ENCODE measurements at regions not wholly inside any gene's neighbourhood (a gene's known extent, or its start where the extent isn't known, plus 50 kb on each side); places are given as distances from the start of the nearest gene placed in this dataset.

DNA sequence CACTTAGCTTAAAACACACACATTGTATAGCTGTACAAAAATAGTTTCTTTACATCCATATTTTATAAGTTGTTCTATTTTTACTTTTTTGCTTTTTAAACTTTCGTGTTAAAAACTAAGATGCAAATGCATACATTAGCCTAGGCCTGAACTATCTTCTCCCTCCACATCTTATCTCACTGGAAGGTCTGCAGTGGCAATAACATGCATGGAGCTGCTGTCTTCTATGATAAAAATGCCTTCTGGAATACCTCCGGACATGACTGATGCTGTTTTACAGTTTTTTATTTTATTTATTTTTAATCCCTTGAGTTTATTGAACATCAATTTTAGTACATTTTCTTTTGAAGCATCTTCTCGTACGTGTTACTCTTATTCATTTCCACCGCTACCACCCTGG is 112.3 kb upstream of the TSPAN8 start:
- WGBS (ENCODE audit: extremely low coverage, insufficient coverage, insufficient read length), result no CpG with 5 or more reads among the region's 5 CpGs
- no peaks in the 10 kb centered on the region for H3K79me1 ChIP-seq (ENCODE audit: low read length)
- H3K79me2 ChIP-seq (ENCODE audit: control insufficient read depth, insufficient read depth, low read length, poor library complexity), result no peaks in the 10 kb centered on the region
- H3K9ac ChIP-seq (ENCODE audit: low read length), result no peak overlapping the region
- H3K4ac ChIP-seq (ENCODE audit: low read depth, low read length), result no peak overlapping the region
- no peak overlapping the region for H2BK5ac ChIP-seq (ENCODE audit: low read depth, low read length, poor library complexity)
- no peaks in the 10 kb centered on the region for H3K4me1 ChIP-seq (ENCODE audit: control insufficient read depth in 1 of 2, insufficient read depth in 2 of 2, low read length in 2 of 2)
- no peak overlapping the region for H4K91ac ChIP-seq (ENCODE audit: low read depth, low read length)
- no peak overlapping the region for H4K12ac ChIP-seq (ENCODE audit: low read depth, low read length)
- H3K4me3 ChIP-seq (ENCODE audit: low read depth, low read length), result no peak overlapping the region
- no peaks in the 10 kb centered on the region for H3K9me3 ChIP-seq (ENCODE audit: insufficient read depth, low read depth, low read length)
- H2BK12ac ChIP-seq (ENCODE audit: low read length), result no peak overlapping the region
- H2BK120ac ChIP-seq (ENCODE audit: insufficient read depth, low read length, poor library complexity), result no peak overlapping the region
- no peak overlapping the region for H3K14ac ChIP-seq (ENCODE audit: low read length)
- H2AK5ac ChIP-seq (ENCODE audit: low read length), result no peak overlapping the region
- no peak for DNase-seq
- H2AFZ ChIP-seq (ENCODE audit: insufficient read depth, low read length, poor library complexity), result no peak overlapping the region
- no peak overlapping the region for H3K18ac ChIP-seq (ENCODE audit: low read length)
- H3K23ac ChIP-seq (ENCODE audit: low read length), result no peak overlapping the region
- H3K27ac ChIP-seq (ENCODE audit: low read depth, low read length), result no peak overlapping the region
- no peak overlapping the region for H4K8ac ChIP-seq (ENCODE audit: low read depth, low read length)
- no peaks in the 10 kb centered on the region for H3K36me3 ChIP-seq (ENCODE audit: control insufficient read depth in 1 of 2, insufficient read depth in 2 of 2, low read length in 2 of 2)
- no peaks in the 10 kb centered on the region for H3K27me3 ChIP-seq (ENCODE audit: insufficient read depth, low read length)
- H3K4me2 ChIP-seq (ENCODE audit: low read length), result no peak overlapping the region

- Histone ChIP-seq H2AK5ac (ENCODE audit: low read length) (no peak overlapping the region), H3K9me3 (ENCODE audit: insufficient read depth, low read depth, low read length) (no peaks in the 10 kb centered on the region), H3K4me1 (ENCODE audit: control insufficient read depth in 1 of 2, insufficient read depth in 2 of 2, low read length in 2 of 2) (no peaks in the 10 kb centered on the region), H2BK12ac (ENCODE audit: low read length) (no peak overlapping the region), H3K36me3 (ENCODE audit: control insufficient read depth in 1 of 2, insufficient read depth in 2 of 2, low read length in 2 of 2) (no peaks in the 10 kb centered on the region), H3K27ac (ENCODE audit: low read depth, low read length) (no peak overlapping the region), H2BK5ac (ENCODE audit: low read depth, low read length, poor library complexity) (no peak overlapping the region), H3K27me3 (ENCODE audit: insufficient read depth, low read length) (no peaks in the 10 kb centered on the region), H3K4me2 (ENCODE audit: low read length) (no peak overlapping the region), H3K14ac (ENCODE audit: low read length) (no peak overlapping the region), H3K23ac (ENCODE audit: low read length) (no peak overlapping the region), H3K79me1 (ENCODE audit: low read length) (no peaks in the 10 kb centered on the region), H3K4ac (ENCODE audit: low read depth, low read length) (no peak overlapping the region), H2BK120ac (ENCODE audit: insufficient read depth, low read length, poor library complexity) (no peak overlapping the region), H3K18ac (ENCODE audit: low read length) (no peak overlapping the region), H4K91ac (ENCODE audit: low read depth, low read length) (no peak overlapping the region), H3K4me3 (ENCODE audit: low read depth, low read length) (no peak overlapping the region), H2AFZ (ENCODE audit: insufficient read depth, low read length, poor library complexity) (no peak overlapping the region), H3K79me2 (ENCODE audit: control insufficient read depth, insufficient read depth, low read length, poor library complexity) (no peaks in the 10 kb centered on the region), H4K12ac (ENCODE audit: low read depth, low read length) (no peak overlapping the region), H4K8ac (ENCODE audit: low read depth, low read length) (no peak overlapping the region), H3K9ac (ENCODE audit: low read length) (no peak overlapping the region)
- no peak for DNase-seq
- no CpG with 5 or more reads among the region's 2 CpGs for WGBS (ENCODE audit: extremely low coverage, insufficient coverage, insufficient read length)
Observed at GRCh38 chr12:71269281-71269598, 111.4 kb upstream of the TSPAN8 start.

DNA sequence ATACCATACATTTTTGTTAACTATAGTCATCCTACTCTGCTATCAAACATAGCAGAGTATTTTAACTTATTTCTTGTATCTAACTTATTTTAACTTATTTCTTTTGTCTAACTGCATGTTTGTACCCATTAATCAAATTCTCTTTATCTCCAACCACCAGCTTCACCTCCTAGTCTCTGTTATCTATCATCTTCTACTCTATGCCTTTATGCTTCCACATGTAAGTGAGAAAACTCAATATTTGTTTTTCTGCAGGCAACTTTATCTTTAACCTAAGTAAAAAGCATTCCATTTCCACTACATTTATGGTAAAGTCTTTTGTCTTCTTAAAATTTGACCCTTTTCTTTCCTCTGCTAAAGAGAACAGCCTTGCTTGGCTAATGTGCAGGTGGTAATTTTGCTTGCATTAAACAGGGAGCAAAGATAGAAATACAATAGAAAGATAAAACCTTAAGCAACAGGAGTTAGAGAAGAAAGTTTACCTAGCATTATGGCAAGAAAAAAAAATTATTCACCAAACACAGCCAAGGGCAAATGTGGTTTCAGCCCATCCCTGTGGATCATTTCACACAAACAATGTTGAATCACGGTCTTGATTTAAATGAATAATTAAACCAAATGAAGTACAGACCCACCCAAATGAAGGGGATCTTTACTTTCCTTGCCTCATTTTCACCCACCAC is 110.9 kb upstream of the TSPAN8 start:
- no peak overlapping the region for H3K23ac ChIP-seq (ENCODE audit: low read length)
- no peak overlapping the region for H4K12ac ChIP-seq (ENCODE audit: low read depth, low read length)
- H3K14ac ChIP-seq (ENCODE audit: low read length), result no peak overlapping the region
- no peaks in the 10 kb centered on the region for H3K9me3 ChIP-seq (ENCODE audit: insufficient read depth, low read depth, low read length)
- no peaks in the 10 kb centered on the region for H3K79me2 ChIP-seq (ENCODE audit: control insufficient read depth, insufficient read depth, low read length, poor library complexity)
- H3K27me3 ChIP-seq (ENCODE audit: insufficient read depth, low read length), result no peaks in the 10 kb centered on the region
- H3K36me3 ChIP-seq (ENCODE audit: control insufficient read depth in 1 of 2, insufficient read depth in 2 of 2, low read length in 2 of 2), result no peaks in the 10 kb centered on the region
- H2AK5ac ChIP-seq (ENCODE audit: low read length), result no peak overlapping the region
- H4K91ac ChIP-seq (ENCODE audit: low read depth, low read length), result no peak overlapping the region
- no peak for DNase-seq
- no peaks in the 10 kb centered on the region for H3K79me1 ChIP-seq (ENCODE audit: low read length)
- no peaks in the 10 kb centered on the region for H3K4me1 ChIP-seq (ENCODE audit: control insufficient read depth in 1 of 2, insufficient read depth in 2 of 2, low read length in 2 of 2)
- no peak overlapping the region for H3K9ac ChIP-seq (ENCODE audit: low read length)
- no CpG with 5 or more reads among the region's 1 CpG for WGBS (ENCODE audit: extremely low coverage, insufficient coverage, insufficient read length)
- no peak overlapping the region for H3K4me2 ChIP-seq (ENCODE audit: low read length)
- no peak overlapping the region for H3K4me3 ChIP-seq (ENCODE audit: low read depth, low read length)
- no peak overlapping the region for H3K4ac ChIP-seq (ENCODE audit: low read depth, low read length)
- H3K27ac ChIP-seq (ENCODE audit: low read depth, low read length), result no peak overlapping the region
- H2BK12ac ChIP-seq (ENCODE audit: low read length), result no peak overlapping the region
- no peak overlapping the region for H3K18ac ChIP-seq (ENCODE audit: low read length)
- no peak overlapping the region for H4K8ac ChIP-seq (ENCODE audit: low read depth, low read length)
- H2BK5ac ChIP-seq (ENCODE audit: low read depth, low read length, poor library complexity), result no peak overlapping the region
- no peak overlapping the region for H2AFZ ChIP-seq (ENCODE audit: insufficient read depth, low read length, poor library complexity)
- no peak overlapping the region for H2BK120ac ChIP-seq (ENCODE audit: insufficient read depth, low read length, poor library complexity)

DNA sequence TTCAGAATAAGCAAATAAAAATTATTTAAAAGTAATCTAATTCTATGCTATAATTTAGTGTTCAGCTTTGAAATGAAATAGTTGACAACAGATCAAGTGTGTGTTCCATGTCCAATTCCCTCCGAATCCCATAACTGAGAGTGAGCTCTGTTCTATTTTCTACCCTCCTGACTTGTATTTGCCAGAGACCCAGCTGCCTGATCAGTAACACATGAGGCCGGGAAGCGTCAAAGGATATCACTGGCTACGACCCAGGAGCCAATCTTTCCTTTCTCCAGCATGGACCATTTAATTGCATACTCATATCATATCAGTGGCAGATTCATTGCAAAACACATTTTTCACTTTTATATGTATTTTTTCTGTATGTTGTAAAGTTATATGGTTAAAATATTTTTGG is 108.8 kb upstream of the TSPAN8 start:
- H3K9ac ChIP-seq (ENCODE audit: low read length), result no peak overlapping the region
- no peaks in the 10 kb centered on the region for H3K79me1 ChIP-seq (ENCODE audit: low read length)
- H3K4me1 ChIP-seq (ENCODE audit: control insufficient read depth in 1 of 2, insufficient read depth in 2 of 2, low read length in 2 of 2), result no peaks in the 10 kb centered on the region
- no peak overlapping the region for H3K18ac ChIP-seq (ENCODE audit: low read length)
- no peak overlapping the region for H3K4me3 ChIP-seq (ENCODE audit: low read depth, low read length)
- H4K12ac ChIP-seq (ENCODE audit: low read depth, low read length), result no peak overlapping the region
- H3K27me3 ChIP-seq (ENCODE audit: insufficient read depth, low read length), result no peaks in the 10 kb centered on the region
- H2AFZ ChIP-seq (ENCODE audit: insufficient read depth, low read length, poor library complexity), result no peak overlapping the region
- WGBS (ENCODE audit: extremely low coverage, insufficient coverage, insufficient read length), result no CpG with 5 or more reads among the region's 4 CpGs
- H4K8ac ChIP-seq (ENCODE audit: low read depth, low read length), result no peak overlapping the region
- no peak overlapping the region for H3K4ac ChIP-seq (ENCODE audit: low read depth, low read length)
- DNase-seq, result no peak
- H2BK5ac ChIP-seq (ENCODE audit: low read depth, low read length, poor library complexity), result no peak overlapping the region
- no peak overlapping the region for H3K14ac ChIP-seq (ENCODE audit: low read length)
- H2BK120ac ChIP-seq (ENCODE audit: insufficient read depth, low read length, poor library complexity), result no peak overlapping the region
- H3K4me2 ChIP-seq (ENCODE audit: low read length), result no peak overlapping the region
- H3K23ac ChIP-seq (ENCODE audit: low read length), result no peak overlapping the region
- H4K91ac ChIP-seq (ENCODE audit: low read depth, low read length), result no peak overlapping the region
- H3K9me3 ChIP-seq (ENCODE audit: insufficient read depth, low read depth, low read length), result no peaks in the 10 kb centered on the region
- no peak overlapping the region for H2BK12ac ChIP-seq (ENCODE audit: low read length)
- no peak overlapping the region for H2AK5ac ChIP-seq (ENCODE audit: low read length)
- no peak overlapping the region for H3K27ac ChIP-seq (ENCODE audit: low read depth, low read length)
- no peaks in the 10 kb centered on the region for H3K36me3 ChIP-seq (ENCODE audit: control insufficient read depth in 1 of 2, insufficient read depth in 2 of 2, low read length in 2 of 2)
- no peaks in the 10 kb centered on the region for H3K79me2 ChIP-seq (ENCODE audit: control insufficient read depth, insufficient read depth, low read length, poor library complexity)
